ENCODE measurements at regions not wholly inside any gene's neighbourhood (a gene's known extent, or its start where the extent isn't known, plus 50 kb on each side); places are given as distances from the start of the nearest gene placed in this dataset.

GRCh38 chr14:42149609-42150261 lies 543.1 kb downstream of the LRFN5 start:
- no peak overlapping the region for H3K4me2 ChIP-seq (replicated peaks; ENCODE audit: low read depth, low read length, poor library complexity, severe bottlenecking)
- Mint-ChIP-seq H3K27me3 (no peaks in the 10 kb centered on the region), H3K4me3 (no peak overlapping the region), H3K4me1 (peaks cover 4% of the 10 kb centered on the region), H3K9me3 (ENCODE audit: insufficient read depth) (no peaks in the 10 kb centered on the region), H3K27ac (no peak overlapping the region)
- H3K9ac ChIP-seq (ENCODE audit: low read length), result no peak overlapping the region
- ChIA-PET CTCF (no interaction called here), POLR2A (no interaction called here)
- no peak overlapping the region for H3K27ac ChIP-seq (ENCODE audit: low read length in 2 of 2)
- no peak for TF ChIP-seq EZH2 (IDR thresholded peaks at IDR 0.05; ENCODE audit: borderline replicate concordance, insufficient read depth, low read depth, low read length, poor library complexity, severe bottlenecking)
- TF ChIP-seq, protein P1, sequence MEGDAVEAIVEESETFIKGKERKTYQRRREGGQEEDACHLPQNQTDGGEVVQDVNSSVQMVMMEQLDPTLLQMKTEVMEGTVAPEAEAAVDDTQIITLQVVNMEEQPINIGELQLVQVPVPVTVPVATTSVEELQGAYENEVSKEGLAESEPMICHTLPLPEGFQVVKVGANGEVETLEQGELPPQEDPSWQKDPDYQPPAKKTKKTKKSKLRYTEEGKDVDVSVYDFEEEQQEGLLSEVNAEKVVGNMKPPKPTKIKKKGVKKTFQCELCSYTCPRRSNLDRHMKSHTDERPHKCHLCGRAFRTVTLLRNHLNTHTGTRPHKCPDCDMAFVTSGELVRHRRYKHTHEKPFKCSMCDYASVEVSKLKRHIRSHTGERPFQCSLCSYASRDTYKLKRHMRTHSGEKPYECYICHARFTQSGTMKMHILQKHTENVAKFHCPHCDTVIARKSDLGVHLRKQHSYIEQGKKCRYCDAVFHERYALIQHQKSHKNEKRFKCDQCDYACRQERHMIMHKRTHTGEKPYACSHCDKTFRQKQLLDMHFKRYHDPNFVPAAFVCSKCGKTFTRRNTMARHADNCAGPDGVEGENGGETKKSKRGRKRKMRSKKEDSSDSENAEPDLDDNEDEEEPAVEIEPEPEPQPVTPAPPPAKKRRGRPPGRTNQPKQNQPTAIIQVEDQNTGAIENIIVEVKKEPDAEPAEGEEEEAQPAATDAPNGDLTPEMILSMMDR (IDR thresholded peaks at IDR 0.05), result no peak
- ATAC-seq (ENCODE audit: low read depth) (no peak), DNase-seq (no peak)
- H2AFZ ChIP-seq (ENCODE audit: insufficient read depth, low read depth, low read length, poor library complexity, severe bottlenecking), result peak overlapping the region; percentile 6
- no peaks in the 10 kb centered on the region for H3K4me1 ChIP-seq (ENCODE audit: control insufficient read depth in 2 of 2, insufficient read depth in 2 of 2, low read length in 2 of 2)
- WGBS (ENCODE audit: insufficient coverage), result no CpG with 5 or more reads among the region's 1 CpG
- H4K20me1 ChIP-seq (ENCODE audit: control insufficient read depth, insufficient read depth, low read length, poor library complexity, severe bottlenecking), result no peaks in the 10 kb centered on the region
- H3K9me3 ChIP-seq (ENCODE audit: control extremely low read depth in 1 of 3, control insufficient read depth in 2 of 3, insufficient read depth in 1 of 3, low read length in 2 of 3), result no peaks in the 10 kb centered on the region
- H3K36me3 ChIP-seq (replicated peaks in 1 of 2; ENCODE audit: control extremely low read depth in 1 of 2, control insufficient read depth in 1 of 2, extremely low read depth in 1 of 2, insufficient read depth in 2 of 2, low read length in 1 of 2), result no peaks in the 10 kb centered on the region
- no peaks in the 10 kb centered on the region for H3K79me2 ChIP-seq (ENCODE audit: control insufficient read depth, insufficient read depth, low read length)
- H3K4me3 ChIP-seq (ENCODE audit: control extremely low read depth in 1 of 5, extremely low read depth in 1 of 5, insufficient read depth in 1 of 5, low read depth in 2 of 5, low read length in 4 of 5), result no peak overlapping the region
- no peaks in the 10 kb centered on the region for H3K27me3 ChIP-seq (replicated peaks in 1 of 4; ENCODE audit: control extremely low read depth in 1 of 4, control insufficient read depth in 3 of 4, insufficient read depth in 4 of 4, low read length in 3 of 4)
- intact Hi-C loops (cut with micrococcal nuclease), result no loop called here

- Mint-ChIP-seq H3K9me3 (ENCODE audit: insufficient read depth) (no peaks in the 10 kb centered on the region), H3K27ac (no peak overlapping the region), H3K4me3 (no peak overlapping the region), H3K27me3 (no peaks in the 10 kb centered on the region), H3K4me1 (peaks cover 4% of the 10 kb centered on the region)
- no peaks in the 10 kb centered on the region for H3K9me3 ChIP-seq (ENCODE audit: control extremely low read depth in 1 of 3, control insufficient read depth in 2 of 3, insufficient read depth in 1 of 3, low read length in 2 of 3)
- intact Hi-C loops (cut with micrococcal nuclease), result no loop called here
- H3K4me3 ChIP-seq (ENCODE audit: control extremely low read depth in 1 of 5, extremely low read depth in 1 of 5, insufficient read depth in 1 of 5, low read depth in 2 of 5, low read length in 4 of 5), result no peak overlapping the region
- H4K20me1 ChIP-seq (ENCODE audit: control insufficient read depth, insufficient read depth, low read length, poor library complexity, severe bottlenecking), result no peaks in the 10 kb centered on the region
- H3K4me1 ChIP-seq (ENCODE audit: control insufficient read depth in 2 of 2, insufficient read depth in 2 of 2, low read length in 2 of 2), result no peaks in the 10 kb centered on the region
- no peak overlapping the region for H3K9ac ChIP-seq (ENCODE audit: low read length)
- TF ChIP-seq EZH2 (IDR thresholded peaks at IDR 0.05; ENCODE audit: borderline replicate concordance, insufficient read depth, low read depth, low read length, poor library complexity, severe bottlenecking), result no peak
- TF ChIP-seq, protein P1 (IDR thresholded peaks at IDR 0.05), result no peak
- DNase-seq (no peak), ATAC-seq (ENCODE audit: low read depth) (no peak)
- no peak overlapping the region for H3K4me2 ChIP-seq (replicated peaks; ENCODE audit: low read depth, low read length, poor library complexity, severe bottlenecking)
- CTCF ChIA-PET, result no interaction called here
- POLR2A ChIA-PET, result no interaction called here
- H3K79me2 ChIP-seq (ENCODE audit: control insufficient read depth, insufficient read depth, low read length), result no peaks in the 10 kb centered on the region
- no peaks in the 10 kb centered on the region for H3K36me3 ChIP-seq (replicated peaks in 1 of 2; ENCODE audit: control extremely low read depth in 1 of 2, control insufficient read depth in 1 of 2, extremely low read depth in 1 of 2, insufficient read depth in 2 of 2, low read length in 1 of 2)
- no peaks in the 10 kb centered on the region for H3K27me3 ChIP-seq (replicated peaks in 1 of 4; ENCODE audit: control extremely low read depth in 1 of 4, control insufficient read depth in 3 of 4, insufficient read depth in 4 of 4, low read length in 3 of 4)
- no peak overlapping the region for H2AFZ ChIP-seq (ENCODE audit: insufficient read depth, low read depth, low read length, poor library complexity, severe bottlenecking)
- no CpG with 5 or more reads among the region's 4 CpGs for WGBS (ENCODE audit: insufficient coverage)
- H3K27ac ChIP-seq (ENCODE audit: low read length in 2 of 2), result no peak overlapping the region
Observed at GRCh38 chr14:42145766-42146165, 539.1 kb downstream of the LRFN5 start.

All from B cell (primary cell).